Tibial nerve (tissue), 4 donors: ENCODE measurements at regions not wholly inside any gene's neighbourhood (a gene's known extent, or its start where the extent isn't known, plus 50 kb on each side); places are given as distances from the start of the nearest gene placed in this dataset.

Experiments
- CTCF ChIP-seq, 5 experiments: fragments of 200-600 bp in 3 of 5; fragments of 450-650 bp in 2 of 5; sonication (generic) in 3 of 5; IDR thresholded peaks; one replicate each; pipeline ENCODE4 v1.5.1; 2016 to 2019; ENCODE audit warnings: antibody characterized with exemption in 5 of 5, mild to moderate bottlenecking in 3 of 5, moderate library complexity in 2 of 5
- EP300 ChIP-seq, 2 donors: sonication (generic); formaldehyde crosslinking; IDR thresholded peaks; one replicate each; pipeline ENCODE4 v1.6.1; 2017; ENCODE audit warnings: antibody characterized with exemption in 2 of 2, mild to moderate bottlenecking in 1 of 2
- POLR2A ChIP-seq, 2 donors: fragments of 450-650 bp; IDR thresholded peaks; one replicate each; pipeline ENCODE4 v1.6.1; 2017; ENCODE audit warnings: antibody characterized with exemption in 2 of 2, mild to moderate bottlenecking in 2 of 2, moderate library complexity in 2 of 2

GRCh38 chr18:44541781-44542180, 138.9 kb upstream of the SETBP1 start:
- no peak for TF ChIP-seq CTCF (IDR thresholded peaks at IDR 0.05)
- TF ChIP-seq POLR2A (IDR thresholded peaks at IDR 0.05), result no peak
- TF ChIP-seq EP300 (IDR thresholded peaks at IDR 0.05), result no peak
